ENCODE measurements at regions not wholly inside any gene's neighbourhood (a gene's known extent, or its start where the extent isn't known, plus 50 kb on each side); places are given as distances from the start of the nearest gene placed in this dataset.
"Not testable (repeated sequence)": the region's sequence is repeated elsewhere in the genome, so short reads cannot be mapped to it uniquely, and the experiment has no call there.

DNA sequence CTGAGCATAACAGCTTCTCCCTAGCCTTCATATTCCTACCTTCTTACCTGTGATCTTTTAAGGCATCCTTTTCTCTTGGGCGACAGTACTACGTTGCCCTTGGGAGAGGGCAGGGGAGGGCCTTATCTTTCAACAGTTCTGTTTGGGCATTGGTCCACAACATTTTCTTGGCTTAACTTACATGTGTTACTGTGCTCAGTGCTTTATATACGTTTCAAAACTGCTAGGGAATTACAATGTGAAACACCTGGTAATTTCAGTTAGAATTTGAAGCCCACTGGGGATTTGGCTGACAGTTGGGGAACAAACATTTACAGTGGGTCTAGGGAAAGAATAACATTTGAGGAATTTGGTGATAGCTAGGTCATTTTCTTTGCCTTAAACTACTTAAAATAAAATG is 667.1 kb downstream of the PRIM2 start:
- not testable (repeated sequence) for DNase-seq (ENCODE audit: low read depth in 2 of 2)

DNA sequence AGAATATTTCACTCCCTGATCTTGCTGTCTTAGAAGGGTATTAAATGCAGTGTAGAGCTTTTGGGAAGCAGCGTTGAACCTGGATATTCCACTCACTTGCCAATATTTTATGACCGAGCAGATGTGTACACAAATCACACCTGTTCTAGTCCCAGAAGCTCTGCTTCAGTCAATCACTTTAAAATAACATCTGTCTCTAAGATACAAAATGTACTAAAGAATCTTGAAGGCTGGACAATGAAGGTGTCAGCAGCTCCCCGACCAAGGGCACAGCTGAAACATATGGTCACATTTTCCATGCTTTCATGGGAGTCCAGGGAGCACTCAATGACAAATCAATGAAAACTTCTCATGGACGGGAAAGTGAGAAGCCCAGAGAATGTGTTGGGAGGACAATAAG is 668.3 kb downstream of the PRIM2 start:
- not testable (repeated sequence) for DNase-seq (ENCODE audit: low read depth in 2 of 2)

DNA sequence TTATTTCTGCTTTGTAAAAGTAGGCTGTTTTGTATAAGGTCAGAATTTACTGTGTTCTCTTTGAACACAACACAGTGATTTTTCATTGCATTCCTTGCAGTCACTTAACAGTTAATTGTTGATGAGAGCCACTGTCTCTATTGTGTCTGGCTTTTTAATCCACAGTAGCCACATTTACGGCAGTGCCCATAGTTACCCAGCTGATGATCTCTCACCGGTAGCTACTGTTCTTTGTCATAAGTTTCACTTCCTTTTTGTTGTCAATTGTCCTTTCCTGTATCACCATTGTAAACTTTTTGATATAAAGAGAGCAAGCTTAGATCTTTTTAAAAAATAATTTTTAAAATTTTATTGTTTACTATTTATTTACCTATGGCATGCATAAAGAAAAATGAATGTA is 669.2 kb downstream of the PRIM2 start:
- DNase-seq (ENCODE audit: low read depth in 2 of 2): not testable (repeated sequence)

DNA sequence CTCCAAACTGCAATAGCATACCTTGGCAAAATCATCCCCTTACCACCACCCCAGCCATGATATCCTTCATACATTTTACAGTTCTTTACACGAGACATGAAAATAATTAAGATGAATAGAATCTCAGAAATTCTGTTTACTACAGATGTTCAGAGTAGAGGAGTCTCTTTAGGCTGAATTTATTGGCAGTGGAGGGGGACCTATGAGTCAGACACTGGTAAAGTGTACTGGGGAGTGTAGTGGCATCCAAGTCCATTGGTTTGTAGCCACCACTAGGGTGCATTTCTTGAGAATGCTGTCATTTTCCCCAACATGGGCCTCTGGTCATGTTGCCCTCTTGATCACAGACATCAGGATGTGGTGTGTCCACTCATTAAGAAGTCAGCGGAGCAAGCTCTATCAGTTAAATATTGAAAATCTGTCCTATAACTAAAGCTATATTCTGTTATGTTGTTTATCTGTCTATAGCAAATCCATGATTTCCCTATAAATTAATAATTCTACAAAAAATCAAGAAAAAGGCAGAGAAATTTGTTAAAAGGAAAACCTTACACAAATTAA is 672.2 kb downstream of the PRIM2 start:
- DNase-seq (ENCODE audit: low read depth in 2 of 2): not testable (repeated sequence)

DNA sequence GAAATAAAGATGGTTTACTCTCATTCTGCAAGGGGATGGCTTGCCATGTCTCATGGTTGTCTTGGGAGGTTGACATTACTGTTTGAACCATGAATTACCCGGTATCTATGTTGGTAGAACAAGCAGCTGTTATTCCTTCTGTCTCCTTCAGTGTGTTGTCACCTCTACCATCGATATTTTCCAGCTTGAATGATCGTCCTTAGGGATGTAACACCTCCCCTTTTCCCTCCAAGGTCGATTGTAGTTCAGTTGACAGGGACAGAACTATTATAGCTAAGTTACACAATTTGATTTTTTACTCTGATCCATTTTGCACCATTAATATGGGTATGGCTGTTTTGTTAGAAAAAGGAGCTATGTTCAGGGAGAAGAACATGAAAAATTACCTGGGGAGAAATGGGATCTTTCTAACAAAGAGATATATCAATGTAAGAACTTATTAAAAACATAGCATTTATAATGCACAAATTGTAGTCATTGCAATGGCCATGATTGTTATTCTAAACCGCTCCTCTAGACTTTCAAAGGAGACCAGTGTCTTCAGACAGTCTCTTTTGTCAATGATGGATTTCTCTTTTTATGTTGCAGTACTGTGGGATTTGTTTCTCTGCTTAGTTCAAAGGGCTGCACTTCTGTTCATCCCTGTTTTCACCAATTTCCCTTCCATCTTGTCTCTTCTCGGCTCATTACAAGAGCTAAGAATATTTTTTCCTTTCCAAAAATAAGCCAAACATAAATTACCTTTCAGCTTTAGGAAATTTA is 681.6 kb downstream of the PRIM2 start:
- DNase-seq (ENCODE audit: low read depth in 2 of 2): not testable (repeated sequence)

DNA sequence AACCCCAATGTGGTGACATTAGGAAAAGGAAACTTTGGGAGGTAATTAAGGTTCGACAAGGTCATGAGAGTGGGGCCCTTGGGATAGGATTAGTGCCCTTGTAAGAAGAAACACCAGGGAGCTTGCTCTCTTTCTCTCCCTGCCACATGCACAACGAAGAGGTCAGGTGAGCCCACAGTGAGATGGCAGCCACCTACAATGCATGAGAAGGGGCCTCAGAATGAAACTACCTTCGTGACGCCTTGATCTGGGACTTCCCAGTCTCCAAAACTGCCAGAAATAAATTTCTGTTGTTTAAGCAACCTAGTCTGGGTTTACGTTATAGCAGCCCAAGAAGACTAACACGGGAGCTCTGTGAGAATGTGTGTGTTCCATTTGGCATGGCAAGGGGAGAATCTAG is 682.8 kb downstream of the PRIM2 start:
- not testable (repeated sequence) for DNase-seq (ENCODE audit: low read depth in 2 of 2)

DNA sequence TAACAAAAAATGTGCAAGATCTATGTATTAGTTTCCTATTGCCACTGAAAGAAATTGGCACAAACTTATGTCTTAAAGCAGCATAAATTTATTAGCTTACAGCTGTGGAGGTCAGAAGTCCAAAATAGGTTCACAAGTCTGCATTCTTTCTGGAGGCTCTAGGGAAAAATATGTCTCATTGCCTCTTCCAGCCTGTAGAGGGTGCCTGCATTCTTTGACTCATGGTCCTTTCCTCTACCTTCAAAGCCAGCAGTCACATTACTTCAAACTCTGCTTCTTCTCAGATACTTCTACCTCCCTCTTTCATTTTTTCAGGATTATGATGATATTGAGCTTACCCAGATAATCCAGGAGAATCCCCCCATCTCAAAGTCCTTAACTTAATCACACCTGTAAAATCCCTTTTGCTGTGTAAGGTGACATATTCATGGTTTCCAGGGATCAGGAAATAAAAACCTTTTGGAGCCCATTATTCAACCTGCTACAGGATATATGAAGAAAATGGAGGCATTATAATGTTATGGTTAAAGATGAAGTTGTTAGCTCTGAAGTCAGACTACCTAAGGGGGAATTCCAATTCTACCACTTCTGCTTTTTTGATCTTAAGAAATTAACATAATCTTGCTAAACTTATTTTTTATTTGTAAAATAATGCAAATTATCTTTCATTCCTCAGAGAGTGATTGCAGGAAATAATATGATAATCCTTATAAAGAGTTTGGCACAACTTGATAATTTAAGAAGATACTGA is 686.2 kb downstream of the PRIM2 start:
- peak in 1 of 2 donors; percentile 1 for DNase-seq (ENCODE audit: low read depth in 2 of 2)

DNA sequence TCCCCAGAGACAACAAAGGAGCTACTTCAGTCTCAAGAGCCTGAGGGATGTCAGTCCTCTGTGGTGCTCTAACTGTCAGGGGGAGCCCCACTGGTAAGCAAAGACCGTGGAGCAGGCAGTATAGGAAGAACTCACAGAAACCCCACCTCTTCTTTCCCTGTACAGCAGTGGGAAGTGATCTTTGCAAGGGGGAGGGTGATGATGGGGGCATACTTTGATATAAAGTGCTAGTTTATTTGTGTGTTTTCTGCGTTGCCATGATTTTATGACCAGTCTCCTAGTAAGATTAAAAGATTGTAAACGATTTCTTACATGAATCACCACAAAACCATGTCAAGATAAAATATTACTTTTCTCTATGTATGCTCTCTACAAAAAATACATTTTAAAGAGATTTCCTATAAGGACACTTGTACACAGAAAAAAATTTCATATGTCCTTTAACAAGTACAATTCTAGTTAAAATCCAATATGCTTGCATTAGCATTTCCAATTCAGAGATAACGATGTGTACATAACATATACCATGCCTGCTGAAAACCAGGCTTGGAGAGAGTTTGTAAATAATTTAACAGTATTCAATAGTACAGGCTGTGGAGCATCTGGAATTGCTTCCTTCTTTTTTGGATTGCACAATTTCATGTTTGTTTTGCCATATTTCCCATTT is 690.0 kb downstream of the PRIM2 start:
- DNase-seq (ENCODE audit: low read depth in 2 of 2): not testable (repeated sequence)

DNA sequence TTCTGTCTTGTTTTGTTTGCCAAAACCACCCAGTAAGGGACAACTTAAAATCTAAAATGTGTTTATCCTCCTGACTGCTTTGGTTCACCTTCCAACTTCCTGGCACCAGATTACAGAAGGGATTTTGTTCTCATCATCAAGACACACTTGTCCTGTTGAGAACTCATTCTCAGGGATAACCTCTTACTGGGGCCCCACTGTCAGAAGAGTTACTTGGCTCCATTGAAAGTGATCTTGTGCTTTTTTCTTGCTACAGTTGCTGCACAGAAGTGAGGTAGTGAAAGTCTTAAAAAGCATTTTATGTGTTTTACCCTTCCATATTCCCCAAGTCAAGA is 690.5 kb downstream of the PRIM2 start:
- DNase-seq (ENCODE audit: low read depth in 2 of 2): not testable (repeated sequence)

DNA sequence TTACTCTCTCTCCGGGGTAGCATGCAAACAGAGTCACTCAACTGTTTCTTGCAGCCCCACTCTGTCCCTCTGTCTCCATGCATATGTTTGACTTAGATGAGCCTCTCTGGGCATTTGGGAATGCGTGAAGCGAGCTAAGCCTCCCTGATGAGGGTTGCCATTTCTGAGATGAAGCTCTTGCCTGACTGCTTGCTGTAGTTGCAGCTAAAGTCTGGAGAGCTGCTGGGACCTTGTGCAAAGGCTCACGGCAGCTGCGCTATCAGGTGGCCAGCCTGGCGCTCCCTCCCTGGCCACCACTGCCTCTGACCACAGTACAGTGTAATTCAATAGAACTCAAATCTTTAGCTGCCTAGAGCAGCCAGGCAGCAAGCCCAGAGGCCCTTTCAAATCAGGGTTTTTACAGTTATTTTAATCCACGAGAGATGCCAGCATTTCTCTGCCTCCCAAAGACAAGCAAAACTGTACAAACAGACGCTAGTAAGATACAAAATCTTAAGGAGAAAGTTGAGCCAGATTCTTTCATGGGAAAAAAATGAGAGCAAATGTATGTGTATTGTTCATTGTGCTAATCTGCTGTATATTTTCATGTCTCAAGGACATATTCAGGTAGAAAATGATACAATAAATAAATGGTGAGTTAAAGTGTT is 694.6 kb downstream of the PRIM2 start:
- not testable (repeated sequence) for DNase-seq (ENCODE audit: low read depth in 2 of 2)

DNA sequence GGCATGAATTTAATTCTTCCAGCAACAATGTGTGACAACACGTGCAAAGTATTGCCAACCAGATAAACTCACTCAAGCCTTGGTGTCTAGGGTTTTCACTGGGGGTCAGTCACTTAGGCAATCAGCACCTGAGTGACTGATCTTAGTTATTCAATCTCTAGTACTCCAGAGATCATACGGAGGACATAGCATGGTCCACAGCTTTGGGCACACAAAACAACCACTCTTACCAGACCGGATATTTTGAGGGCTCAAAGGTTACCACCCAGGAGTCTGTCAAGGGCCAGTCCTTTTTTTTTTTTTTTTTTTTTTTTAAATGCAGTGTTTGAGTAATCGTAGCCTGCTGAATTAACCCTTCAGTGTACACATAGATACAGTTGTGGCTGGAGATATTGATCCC is 699.2 kb downstream of the PRIM2 start:
- DNase-seq (ENCODE audit: low read depth in 2 of 2): not testable (repeated sequence)

DNA sequence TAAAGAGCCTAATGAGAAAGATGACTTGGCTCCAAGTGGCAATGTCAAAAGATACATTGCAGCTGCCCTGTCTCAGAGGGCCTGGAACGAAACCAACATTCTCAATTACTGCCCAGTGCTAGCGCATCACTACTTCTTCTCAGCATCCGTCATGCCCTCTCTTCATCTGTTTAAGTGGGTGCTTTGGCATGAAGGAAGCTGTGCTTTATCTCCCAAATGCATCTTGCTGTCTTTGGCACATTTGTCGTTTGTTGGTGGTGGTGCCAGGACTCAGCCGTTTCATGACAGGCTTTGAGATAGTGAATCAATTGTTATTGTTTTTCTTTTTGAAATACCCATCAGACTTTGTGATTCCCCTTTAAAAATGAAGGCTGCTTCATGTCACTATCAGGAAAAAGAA is 710.8 kb downstream of the PRIM2 start:
- not testable (repeated sequence) for DNase-seq (ENCODE audit: low read depth in 2 of 2)

DNA sequence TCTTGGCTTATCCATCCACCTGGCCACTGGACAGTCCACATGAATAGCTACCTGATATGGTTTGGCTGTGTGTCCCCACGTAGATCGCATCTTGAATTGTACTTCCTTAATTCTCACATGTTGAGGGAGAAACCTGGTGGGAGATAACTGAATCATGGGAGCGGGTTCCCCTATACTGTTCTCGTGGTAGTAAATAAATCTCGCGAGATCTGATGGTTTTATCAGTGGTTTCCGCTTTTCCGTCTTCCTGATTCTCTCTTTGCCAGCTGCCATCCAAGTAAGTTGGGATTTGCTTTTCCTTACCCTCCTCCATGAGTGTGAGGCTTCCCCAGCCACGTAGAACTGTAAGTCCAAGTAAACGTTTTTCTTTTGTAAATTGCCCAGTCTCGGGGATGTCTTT is 720.8 kb downstream of the PRIM2 start:
- DNase-seq (ENCODE audit: low read depth in 2 of 2): not testable (repeated sequence)

DNA sequence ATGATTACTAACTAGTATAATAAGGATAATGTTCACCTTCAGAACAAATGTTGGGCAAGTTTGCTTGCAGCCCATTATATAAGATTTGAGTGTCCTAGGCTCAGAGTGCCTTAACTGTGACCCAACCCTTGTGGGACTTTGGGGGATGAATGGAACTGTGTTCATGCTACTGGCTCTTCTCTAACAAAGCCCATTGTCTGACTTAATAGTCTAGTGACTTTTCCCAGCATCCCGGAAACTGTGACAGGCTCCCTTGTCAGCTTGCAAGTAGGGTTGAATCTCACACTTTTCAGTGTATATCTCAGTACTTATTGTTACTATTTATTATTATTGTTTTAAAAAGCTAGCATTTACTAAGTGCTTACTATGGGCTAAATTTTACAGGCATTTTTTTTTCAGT is 729.2 kb downstream of the PRIM2 start:
- DNase-seq (ENCODE audit: low read depth in 2 of 2): not testable (repeated sequence)

DNA sequence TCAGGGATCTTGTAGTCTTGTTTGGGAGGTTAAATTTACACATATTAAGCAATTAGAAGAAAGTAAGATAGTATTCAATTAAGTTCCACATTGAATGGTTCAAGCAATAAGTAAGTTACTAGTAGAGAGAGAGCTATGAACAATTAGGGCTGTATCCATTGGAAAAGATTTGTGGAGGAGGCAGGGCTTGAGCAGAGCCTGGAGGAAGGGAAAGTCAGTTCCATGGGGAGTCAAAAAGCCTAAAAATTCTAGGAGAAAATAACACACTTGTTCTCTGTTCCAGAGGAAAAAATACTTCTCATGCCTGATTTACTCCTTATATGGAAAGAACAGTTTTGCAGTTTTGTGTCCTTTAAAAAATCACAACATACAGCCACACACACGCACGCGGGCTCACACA is 730.0 kb downstream of the PRIM2 start:
- not testable (repeated sequence) for DNase-seq (ENCODE audit: low read depth in 2 of 2)

DNA sequence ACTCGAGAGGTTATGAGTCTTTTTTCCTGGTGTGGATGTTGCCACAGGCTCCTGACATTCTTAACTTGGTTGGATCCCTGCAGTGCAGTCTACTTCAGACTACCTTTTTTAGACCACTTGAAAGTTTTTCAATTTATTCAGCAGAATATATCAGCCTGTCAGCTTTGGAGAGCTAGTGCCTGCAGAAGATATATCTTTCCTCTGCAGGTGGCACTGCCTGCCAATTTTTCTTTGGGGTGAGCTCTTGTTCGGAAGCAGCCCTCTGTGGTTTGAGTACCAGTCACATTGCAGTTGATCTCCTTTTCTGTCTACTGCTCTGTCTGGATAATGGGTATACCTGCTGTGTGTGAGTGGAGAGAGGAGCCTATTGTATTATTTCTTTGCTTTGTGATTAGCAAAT is 730.4 kb downstream of the PRIM2 start:
- DNase-seq (ENCODE audit: low read depth in 2 of 2): not testable (repeated sequence)

DNA sequence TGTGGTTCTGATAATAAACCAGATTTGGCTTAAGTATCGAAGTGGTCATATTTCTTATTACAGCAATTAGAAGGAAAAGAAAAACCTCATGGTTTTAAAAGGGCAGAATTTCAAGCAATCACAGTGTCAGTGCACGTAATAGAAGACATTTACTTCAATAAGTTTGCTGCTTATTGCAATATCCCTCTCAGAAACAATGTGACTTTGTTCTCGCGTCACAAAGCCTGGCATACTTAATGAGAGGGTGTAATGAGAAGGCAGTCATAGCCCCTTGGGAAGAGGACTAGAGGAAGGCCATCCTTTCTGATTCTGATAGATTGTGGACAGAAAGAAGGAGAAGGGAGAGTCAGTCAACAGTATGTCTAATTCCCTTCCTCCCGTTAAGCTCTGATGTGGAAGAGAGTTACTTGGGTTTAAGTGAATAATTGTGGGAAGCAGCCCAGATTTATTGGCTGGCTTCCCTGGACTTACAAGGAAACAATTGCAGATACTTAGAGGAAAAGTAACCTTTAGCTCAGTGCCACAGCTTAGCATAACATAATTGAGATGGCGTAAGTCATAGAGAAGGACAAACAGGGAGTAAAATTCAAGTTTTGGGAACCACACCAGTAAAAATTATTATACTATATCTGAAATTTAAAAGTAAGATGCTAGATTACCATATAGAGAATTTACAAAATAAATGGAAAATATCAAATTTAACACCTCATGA is 738.2 kb downstream of the PRIM2 start:
- not testable (repeated sequence) for DNase-seq (ENCODE audit: low read depth in 2 of 2)

DNA sequence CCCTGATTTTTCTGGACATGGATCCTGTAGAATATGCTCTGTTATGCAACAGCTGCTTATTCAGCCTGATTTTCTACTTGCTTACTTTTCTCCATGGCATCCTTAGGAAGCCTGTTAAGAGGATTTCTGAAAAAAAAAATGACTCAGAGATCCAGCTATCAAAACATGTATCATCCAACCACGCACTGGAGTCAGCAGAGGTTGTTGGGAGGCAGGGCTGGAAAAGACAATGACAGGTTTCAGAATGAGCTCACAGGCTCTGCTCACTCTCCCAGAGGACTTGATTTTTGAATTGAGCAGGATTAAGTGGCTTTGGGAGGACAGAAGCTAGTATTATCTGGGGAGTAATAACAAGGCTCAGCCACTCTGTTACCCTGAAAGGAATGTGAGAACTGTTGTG is 742.3 kb downstream of the PRIM2 start:
- DNase-seq (ENCODE audit: low read depth in 2 of 2): not testable (repeated sequence)

DNA sequence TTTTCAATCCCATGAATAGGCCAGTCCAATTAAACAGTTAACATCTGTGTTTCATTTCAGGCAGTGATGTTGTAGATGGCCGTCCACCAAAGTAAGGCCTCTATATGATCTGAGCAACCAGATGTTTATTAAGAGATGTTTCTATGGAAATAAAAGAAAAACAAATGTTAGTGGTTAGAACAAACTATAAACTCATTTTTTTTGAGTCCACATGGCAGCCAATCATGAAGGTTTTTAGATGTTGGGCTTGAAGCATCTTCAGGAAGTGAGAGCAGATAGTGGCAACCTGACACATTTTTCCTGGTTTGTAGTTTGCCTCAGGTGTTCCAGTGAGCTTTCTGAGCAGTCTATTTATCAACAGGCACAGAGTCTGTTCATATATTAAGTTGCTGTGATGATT is 746.1 kb downstream of the PRIM2 start:
- DNase-seq (ENCODE audit: low read depth in 2 of 2): not testable (repeated sequence)

DNA sequence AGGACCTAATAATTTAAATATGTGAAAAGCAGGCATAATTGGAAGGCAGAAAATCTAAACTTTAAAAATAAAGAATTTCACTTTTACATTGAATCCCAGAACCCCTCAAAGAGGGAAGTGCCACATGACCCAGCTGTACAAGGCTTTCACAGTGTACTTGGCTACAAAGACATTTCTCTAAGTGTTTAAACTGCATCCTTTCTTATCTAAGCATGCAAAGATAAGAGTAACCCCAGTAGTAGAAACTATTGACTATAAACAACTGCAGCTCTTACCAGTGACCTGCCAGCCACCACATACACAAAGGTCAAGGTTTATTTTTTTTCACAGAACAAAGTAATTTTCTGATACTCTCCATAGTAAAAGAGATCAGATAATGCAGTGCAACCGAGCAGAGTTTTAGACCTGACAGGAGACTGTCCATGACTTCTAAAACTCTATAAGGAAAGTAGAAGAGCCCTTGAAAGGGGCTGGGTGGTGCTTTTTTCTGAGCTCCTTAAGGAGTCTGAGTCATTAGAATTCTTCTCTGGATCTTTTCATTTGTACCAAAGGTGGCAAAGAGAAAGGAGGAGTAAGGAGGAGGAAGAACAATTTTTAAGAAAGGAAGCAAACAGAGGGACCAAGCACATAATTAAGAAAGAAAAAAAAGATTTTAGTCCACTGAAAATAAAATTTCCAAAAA is 750.6 kb downstream of the PRIM2 start:
- DNase-seq (ENCODE audit: low read depth in 2 of 2): not testable (repeated sequence)
